HTR-8/SVneo (cell line): ENCODE measurements at regions not wholly inside any gene's neighbourhood (a gene's known extent, or its start where the extent isn't known, plus 50 kb on each side); places are given as distances from the start of the nearest gene placed in this dataset.

Experiments
- DNase-seq: peaks from one replicate; pipeline ENCODE4 v3.0.0; 2011; ENCODE audit warnings: low spot score, mixed read lengths; ENCODE audit not compliant: insufficient read length
- FAIRE-seq: peaks from 2 replicates; lab custom pipeline; 2011; peaks lifted over from hg19 to GRCh38; lab: Jason Lieb, UNC

GRCh38 chr14:82238649-82239048 is 705.0 kb upstream of the SEL1L start:
- DNase-seq (no peak), FAIRE-seq (no peak)

DNA sequence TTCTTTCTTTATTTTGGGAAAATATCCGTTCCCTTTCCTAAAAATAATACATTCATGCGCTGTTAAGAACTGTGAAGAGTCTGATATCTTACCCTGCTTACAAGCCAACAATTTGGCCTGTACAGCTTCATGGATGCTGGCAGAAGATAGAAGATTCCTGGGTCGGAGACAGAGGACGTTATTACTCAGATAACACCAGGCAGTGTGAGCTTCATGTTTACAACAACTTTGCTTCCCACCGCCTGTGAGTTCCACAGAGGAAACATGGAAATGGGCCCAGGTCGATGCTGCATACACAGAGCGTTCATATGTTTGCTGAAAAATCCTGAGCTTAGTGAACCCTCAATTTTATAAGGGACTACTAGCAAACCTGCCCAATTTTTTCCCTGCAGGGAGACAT is 705.6 kb upstream of the SEL1L start:
- DNase-seq = no peak
- FAIRE-seq = no peak

- no peak for DNase-seq
- FAIRE-seq = no peak
Measured at GRCh38 chr14:82244791-82245190, 711.1 kb upstream of the SEL1L start.

DNA sequence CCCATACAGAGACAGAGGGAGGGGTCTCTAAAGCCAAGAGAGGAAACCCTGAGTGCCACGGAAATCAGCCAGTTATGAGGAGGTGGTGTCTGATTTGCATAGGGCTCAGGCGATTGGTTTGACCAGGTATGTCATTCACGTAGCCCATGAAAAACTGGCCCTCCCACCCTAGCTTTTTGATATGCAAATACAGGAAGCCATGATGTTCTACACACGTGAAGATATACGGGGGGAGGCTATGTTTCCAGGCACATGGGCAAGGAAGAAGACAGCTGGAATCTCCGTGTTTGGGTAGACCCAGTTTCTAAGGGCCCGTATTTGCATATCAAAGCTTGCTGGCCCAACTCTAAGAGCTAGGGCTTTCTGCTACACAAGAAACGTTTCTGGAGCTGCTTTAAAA is 717.8 kb upstream of the SEL1L start:
- DNase-seq (no peak), FAIRE-seq (no peak)

GRCh38 chr14:82270286-82270685 is 736.6 kb upstream of the SEL1L start:
- DNase-seq = no peak
- FAIRE-seq = no peak

GRCh38 chr14:82298811-82299210 is 765.2 kb upstream of the SEL1L start:
- DNase-seq (no peak), FAIRE-seq (no peak)

- no peak for FAIRE-seq
- no peak for DNase-seq
Measured at GRCh38 chr14:82309199-82309598, 775.5 kb upstream of the SEL1L start.

DNA sequence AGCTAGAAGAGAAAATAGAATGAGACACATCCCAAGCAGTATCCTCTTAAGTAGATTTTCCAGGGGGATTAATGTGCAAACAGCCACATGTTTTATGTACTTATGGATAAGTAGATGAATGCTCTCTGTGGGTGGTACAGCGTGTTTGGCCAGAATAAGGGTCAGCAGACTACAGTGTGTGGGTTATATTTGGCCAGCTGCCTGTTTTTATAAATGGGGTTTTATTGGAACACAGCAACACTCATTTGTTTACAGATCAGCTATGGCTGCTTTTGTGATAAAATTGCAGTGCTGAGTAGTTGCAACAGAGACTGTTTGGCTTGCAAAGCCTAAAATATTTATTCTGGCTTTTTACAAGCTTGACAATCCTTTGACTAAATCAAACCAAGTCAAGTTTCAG is 780.2 kb upstream of the SEL1L start:
- FAIRE-seq = no peak
- DNase-seq = no peak

DNA sequence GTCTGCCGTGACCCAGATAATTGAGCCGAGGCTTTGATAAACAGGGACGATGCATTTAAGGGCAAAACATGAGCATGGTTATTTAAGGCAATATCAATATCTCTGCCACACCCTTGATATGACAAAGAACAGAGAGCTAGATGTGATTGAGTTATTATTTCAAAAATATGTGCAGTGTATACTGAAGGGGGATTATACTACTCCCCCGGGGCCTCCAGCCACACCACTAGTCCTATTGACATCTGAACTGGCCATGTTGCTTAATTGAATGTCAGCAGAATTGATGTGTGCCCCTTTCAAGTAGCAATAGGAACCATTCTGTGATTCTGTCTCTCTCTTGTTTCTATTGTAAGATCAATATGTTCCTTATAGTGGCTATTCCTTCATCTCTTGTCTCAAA is 794.8 kb upstream of the SEL1L start:
- FAIRE-seq (no peak), DNase-seq (no peak)

- FAIRE-seq (no peak), DNase-seq (no peak)
Measured at GRCh38 chr14:82341261-82341810, 807.7 kb upstream of the SEL1L start.

DNA sequence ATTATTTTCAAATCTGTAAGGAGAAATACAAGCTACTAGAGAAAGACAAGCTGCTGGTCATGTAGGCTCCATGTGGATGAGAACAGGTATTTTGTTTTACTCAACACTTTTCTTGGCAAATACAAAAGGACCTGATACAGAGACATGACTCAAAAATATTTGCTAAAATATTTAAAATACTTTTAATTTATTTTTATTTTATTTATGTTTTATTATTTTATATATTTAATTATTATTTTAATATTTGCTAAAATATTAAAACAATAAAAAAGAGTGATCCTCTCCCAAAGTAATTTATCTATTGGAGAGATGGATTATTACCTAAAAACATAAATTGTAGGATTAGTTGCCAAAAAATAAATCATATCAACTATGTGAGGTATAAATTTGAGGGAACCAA is 808.9 kb upstream of the SEL1L start:
- no peak for FAIRE-seq
- no peak for DNase-seq

- no peak for FAIRE-seq
Measured at GRCh38 chr14:82345184-82345583, 811.5 kb upstream of the SEL1L start.

GRCh38 chr14:82354126-82354525 is 820.5 kb upstream of the SEL1L start:
- FAIRE-seq = no peak

More at GRCh38 chr14:82345184-82345583, 811.5 kb upstream of the SEL1L start:
- DNase-seq = no peak

GRCh38 chr14:82359201-82359600 is 825.5 kb upstream of the SEL1L start:
- FAIRE-seq (no peak), DNase-seq (no peak)

More at GRCh38 chr14:82354126-82354525, 820.5 kb upstream of the SEL1L start:
- no peak for DNase-seq

DNA sequence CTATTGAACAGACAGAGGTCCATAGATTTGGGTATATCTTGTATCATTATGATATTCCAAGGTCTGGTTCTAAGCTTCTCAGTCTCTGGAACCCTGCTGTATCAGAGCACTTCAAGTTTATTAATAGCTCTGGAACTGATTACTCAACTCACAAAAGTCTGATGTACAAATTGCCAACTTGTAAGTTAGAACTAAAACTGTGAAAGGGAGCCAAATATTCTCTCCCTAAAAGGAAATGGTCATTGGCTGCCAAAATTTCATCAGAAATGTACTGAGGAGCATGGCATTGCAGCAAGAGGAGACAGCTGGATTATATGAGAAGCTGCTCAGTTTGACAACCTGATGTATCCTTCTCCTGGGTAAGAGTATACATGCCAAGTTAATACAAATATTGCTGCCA is 828.8 kb upstream of the SEL1L start:
- FAIRE-seq (no peak), DNase-seq (no peak)

DNA sequence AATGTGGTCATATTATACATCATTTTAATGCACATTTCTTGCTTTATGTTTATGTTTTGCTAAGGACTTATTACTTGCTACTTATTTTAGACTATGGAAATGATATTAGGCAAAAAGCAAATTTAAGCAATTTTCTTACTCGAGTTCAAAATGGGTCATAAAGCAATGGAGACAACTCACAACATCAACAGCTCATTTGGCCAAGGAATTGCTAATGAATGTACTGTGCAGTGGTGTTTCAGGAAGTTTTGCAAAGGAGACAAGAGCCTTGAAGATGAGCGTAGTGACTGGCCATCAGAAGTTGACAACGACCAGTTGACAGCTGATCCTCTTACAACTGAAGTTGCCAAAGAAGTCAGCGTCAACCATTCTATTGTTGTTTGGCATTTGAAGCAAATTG is 831.8 kb upstream of the SEL1L start:
- DNase-seq (no peak), FAIRE-seq (no peak)

- no peak for FAIRE-seq
- DNase-seq = no peak
Measured at GRCh38 chr14:82366803-82367202, 833.1 kb upstream of the SEL1L start.

GRCh38 chr14:82379291-82379690 is 845.6 kb upstream of the SEL1L start:
- DNase-seq (no peak), FAIRE-seq (no peak)

GRCh38 chr14:82385048-82385447 is 851.4 kb upstream of the SEL1L start:
- FAIRE-seq = no peak
- no peak for DNase-seq

- FAIRE-seq (no peak), DNase-seq (no peak)
Measured at GRCh38 chr14:82387699-82388098, 854.0 kb upstream of the SEL1L start.

GRCh38 chr14:82388488-82388887 is 854.8 kb upstream of the SEL1L start:
- DNase-seq (no peak), FAIRE-seq (no peak)

DNA sequence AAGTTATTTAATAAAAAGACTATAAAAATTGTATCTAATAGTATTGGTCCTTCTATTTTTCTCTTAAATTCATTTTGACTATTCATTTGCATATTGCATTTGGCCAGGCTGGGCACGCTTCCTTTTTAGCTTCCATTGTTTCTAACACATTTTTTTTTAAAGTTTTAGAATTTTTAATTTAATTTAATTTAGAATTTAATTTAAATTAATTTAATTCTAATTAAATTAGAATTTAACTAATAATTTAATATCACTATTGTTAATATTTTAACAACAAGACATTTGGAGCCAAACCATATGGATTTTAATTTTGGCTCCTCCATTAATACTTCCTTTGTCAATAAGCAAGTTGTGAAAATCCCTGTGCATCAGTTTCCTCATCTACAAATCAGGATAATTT is 856.9 kb upstream of the SEL1L start:
- FAIRE-seq = no peak
- DNase-seq = no peak

GRCh38 chr14:82394916-82395315 is 861.3 kb upstream of the SEL1L start:
- no peak for FAIRE-seq

More at GRCh38 chr14:82394916-82395315, 861.3 kb upstream of the SEL1L start:
- DNase-seq = no peak
